GM10847 (cell line): ENCODE measurements at regions not wholly inside any gene's neighbourhood (a gene's known extent, or its start where the extent isn't known, plus 50 kb on each side); places are given as distances from the start of the nearest gene placed in this dataset.

Experiments used
- POLR2A ChIP-seq: IDR thresholded peaks from 2 replicates; pipeline ENCODE4 v1.6.1; 2011; ENCODE audit not compliant: insufficient read length; ENCODE audit errors: extremely low read depth

GRCh38 chr14:34219661-34220377 lies 242.2 kb downstream of the SPTSSA start:
- no peak for TF ChIP-seq POLR2A

- no peak for TF ChIP-seq POLR2A
These were observed 243.2 kb downstream of the SPTSSA start for GRCh38 chr14:34218881-34219280.

GRCh38 chr14:34214961-34215360 lies 247.1 kb downstream of the SPTSSA start:
- no peak for TF ChIP-seq POLR2A

GRCh38 chr14:34213332-34213731 lies 248.7 kb downstream of the SPTSSA start:
- no peak for TF ChIP-seq POLR2A

- no peak for TF ChIP-seq POLR2A
These were observed 249.7 kb downstream of the SPTSSA start for GRCh38 chr14:34212172-34212929.

- no peak for TF ChIP-seq POLR2A
These were observed 250.3 kb downstream of the SPTSSA start for GRCh38 chr14:34211732-34212131.

- no peak for TF ChIP-seq POLR2A
These were observed 253.5 kb downstream of the SPTSSA start for GRCh38 chr14:34208532-34208931.

- no peak for TF ChIP-seq POLR2A
These were observed 254.9 kb upstream of the EGLN3 start for GRCh38 chr14:34205799-34206198.

- no peak for TF ChIP-seq POLR2A
These were observed 253.9 kb upstream of the EGLN3 start for GRCh38 chr14:34204774-34205173.

GRCh38 chr14:34203251-34203722 lies 252.4 kb upstream of the EGLN3 start:
- no peak for TF ChIP-seq POLR2A

GRCh38 chr14:34201909-34202637 lies 251.2 kb upstream of the EGLN3 start:
- TF ChIP-seq POLR2A: no peak

GRCh38 chr14:34199585-34199984 lies 248.7 kb upstream of the EGLN3 start:
- TF ChIP-seq POLR2A: no peak

- TF ChIP-seq POLR2A: no peak
These were observed 247.2 kb upstream of the EGLN3 start for GRCh38 chr14:34198096-34198495.

- TF ChIP-seq POLR2A: no peak
These were observed 245.1 kb upstream of the EGLN3 start for GRCh38 chr14:34195964-34196363.

- no peak for TF ChIP-seq POLR2A
These were observed 239.8 kb upstream of the EGLN3 start for GRCh38 chr14:34190717-34191116.

- TF ChIP-seq POLR2A: no peak
These were observed 239.0 kb upstream of the EGLN3 start for GRCh38 chr14:34189866-34190265.
